GM12801 (cell line): ENCODE measurements at regions not wholly inside any gene's neighbourhood (a gene's known extent, or its start where the extent isn't known, plus 50 kb on each side); places are given as distances from the start of the nearest gene placed in this dataset.

Experiments
- CTCF ChIP-seq: IDR thresholded peaks from one replicate; pipeline ENCODE4 v1.5.1; 2011; ENCODE audit warnings: control low read depth; ENCODE audit not compliant: insufficient read length; ENCODE audit errors: extremely low read depth

- no peak for TF ChIP-seq CTCF
Observed at GRCh38 chr2:60320724-60321123, 232.7 kb downstream of the BCL11A start.

- TF ChIP-seq CTCF = no peak
Observed at GRCh38 chr2:60319031-60319547, 234.4 kb downstream of the BCL11A start.

- TF ChIP-seq CTCF = no peak
Observed at GRCh38 chr2:60318544-60318943, 234.9 kb downstream of the BCL11A start.

- no peak for TF ChIP-seq CTCF
Observed at GRCh38 chr2:60317844-60318243, 235.6 kb downstream of the BCL11A start.

GRCh38 chr2:60317034-60317386, 236.4 kb downstream of the BCL11A start:
- TF ChIP-seq CTCF = no peak

GRCh38 chr2:60316381-60317033, 236.9 kb downstream of the BCL11A start:
- no peak for TF ChIP-seq CTCF

- TF ChIP-seq CTCF = no peak
Observed at GRCh38 chr2:60313470-60314172, 239.8 kb downstream of the BCL11A start.
